GM12873 (cell line): ENCODE measurements at regions not wholly inside any gene's neighbourhood (a gene's known extent, or its start where the extent isn't known, plus 50 kb on each side); places are given as distances from the start of the nearest gene placed in this dataset.

Experiments used
- CTCF ChIP-seq: IDR thresholded peaks from 2 replicates; pipeline ENCODE4 v1.5.1; 2012; ENCODE audit warnings: low read depth, mild to moderate bottlenecking, moderate library complexity, low read length, control low read depth; ENCODE audit not compliant: insufficient read depth; ENCODE audit errors: missing control alignments

- TF ChIP-seq CTCF, result no peak
Measured at GRCh38 chr1:188218289-188218688, 1389.5 kb downstream of the PLA2G4A start.

DNA sequence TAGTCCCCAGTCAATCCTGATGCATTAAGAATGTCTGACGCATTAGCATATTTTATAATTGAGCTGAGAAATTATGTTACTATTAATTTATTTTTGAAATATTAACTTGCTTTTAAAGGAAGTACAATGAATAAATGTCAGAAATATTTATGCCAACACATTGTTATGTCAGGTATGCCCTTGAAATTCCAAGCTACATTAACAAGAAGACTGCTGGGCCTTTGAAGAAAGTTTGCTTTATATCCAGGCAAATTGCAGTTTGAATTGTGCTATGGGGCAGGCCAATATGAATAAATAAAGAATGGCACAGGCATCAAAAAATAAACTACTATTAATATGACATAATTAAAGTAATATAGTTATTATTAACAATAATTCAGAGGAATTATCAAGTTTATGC is 1391.3 kb downstream of the PLA2G4A start:
- TF ChIP-seq CTCF, result no peak

GRCh38 chr1:188224263-188224662 is 1395.5 kb downstream of the PLA2G4A start:
- TF ChIP-seq CTCF, result no peak

DNA sequence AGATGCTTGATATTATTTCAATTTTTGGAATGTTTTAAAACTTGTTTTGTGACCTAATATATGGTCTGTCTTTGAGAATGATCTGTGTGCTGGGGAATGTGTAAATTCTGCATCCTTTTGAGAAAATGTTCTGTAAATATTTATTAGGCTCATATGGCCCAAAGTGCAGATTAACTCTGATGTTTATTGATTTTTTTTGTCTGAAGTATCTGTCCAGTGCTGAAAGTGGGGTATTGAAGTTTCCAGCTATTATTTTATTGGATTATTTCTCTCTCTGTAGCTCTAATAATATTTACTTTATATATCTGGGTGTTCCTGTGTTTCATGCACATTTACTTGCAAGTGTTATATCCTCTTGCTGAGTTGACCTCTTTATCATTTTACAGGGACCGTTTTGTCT is 1397.2 kb downstream of the PLA2G4A start:
- TF ChIP-seq CTCF, result no peak

DNA sequence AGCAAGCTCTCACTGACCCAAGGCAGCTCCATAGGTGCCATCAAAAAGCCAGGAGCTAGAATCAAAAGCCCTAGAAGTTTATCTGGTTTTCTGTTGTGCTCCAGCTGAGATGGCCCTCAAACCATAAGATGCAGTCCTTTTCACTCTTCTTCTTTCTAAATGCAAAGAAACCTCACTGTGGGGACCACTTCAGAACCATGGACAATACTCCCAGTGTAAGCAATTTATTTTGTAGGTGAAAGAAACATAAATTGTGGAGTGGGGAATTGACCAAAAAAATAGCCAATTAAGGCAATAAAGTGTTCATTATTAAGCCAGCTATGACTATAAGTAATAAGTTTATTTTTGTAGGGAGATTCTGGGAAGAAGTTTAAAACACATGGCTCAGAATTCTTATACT is 1399.9 kb downstream of the PLA2G4A start:
- TF ChIP-seq CTCF, result no peak

- TF ChIP-seq CTCF, result no peak
Measured at GRCh38 chr1:188237573-188238348, 1409.0 kb downstream of the PLA2G4A start.

- no peak for TF ChIP-seq CTCF
Measured at GRCh38 chr1:188240772-188241406, 1412.1 kb downstream of the PLA2G4A start.
